ENCODE measurements at regions not wholly inside any gene's neighbourhood (a gene's known extent, or its start where the extent isn't known, plus 50 kb on each side); places are given as distances from the start of the nearest gene placed in this dataset.

GRCh38 chr5:135157421-135158313 is 123.6 kb upstream of the PITX1 start (continued):
- no peak for TF ChIP-seq HINFP (CRISPR knock-in tag; IDR thresholded peaks at IDR 0.05; ENCODE audit: low read depth)
- no peak for TF ChIP-seq ZBTB33 (CRISPR knock-in tag; IDR thresholded peaks at IDR 0.05)
- TF ChIP-seq FOXK1 (CRISPR knock-in tag; IDR thresholded peaks at IDR 0.05; ENCODE audit: borderline replicate concordance, low read depth): no peak
- no peak for TF ChIP-seq GABPB1 (CRISPR knock-in tag; IDR thresholded peaks at IDR 0.05)
- TF ChIP-seq JDP2 (CRISPR knock-in tag; IDR thresholded peaks at IDR 0.05; ENCODE audit: borderline replicate concordance): no peak
- TF ChIP-seq PAF1 (CRISPR knock-in tag; IDR thresholded peaks at IDR 0.05): no peak
- TF ChIP-seq ZBTB8A (CRISPR knock-in tag; IDR thresholded peaks at IDR 0.05; ENCODE audit: borderline replicate concordance, low read depth): no peak
- no peak for TF ChIP-seq THAP9 (CRISPR knock-in tag; IDR thresholded peaks at IDR 0.05; ENCODE audit: borderline replicate concordance)
- no peak for TF ChIP-seq ZNF580 (CRISPR knock-in tag; IDR thresholded peaks at IDR 0.05; ENCODE audit: borderline replicate concordance, low read depth)
- TF ChIP-seq TEAD2 (CRISPR knock-in tag; IDR thresholded peaks at IDR 0.05): no peak
- TF ChIP-seq PHB2 (IDR thresholded peaks at IDR 0.05; ENCODE audit: partially characterized antibody): no peak
- TF ChIP-seq KDM1A (CRISPR knock-in tag; IDR thresholded peaks at IDR 0.05): peak; percentile 100
- no peak for TF ChIP-seq ATAD3A (CRISPR knock-in tag; IDR thresholded peaks at IDR 0.05)
- TF ChIP-seq ZMYM2 (CRISPR knock-in tag; IDR thresholded peaks at IDR 0.05): peak; percentile 94
- TF ChIP-seq SATB2 (CRISPR knock-in tag; IDR thresholded peaks at IDR 0.05): no peak
- no peak for TF ChIP-seq ATF4 (CRISPR knock-in tag; IDR thresholded peaks at IDR 0.05)
- TF ChIP-seq MAF1 (CRISPR knock-in tag; IDR thresholded peaks at IDR 0.05; ENCODE audit: borderline replicate concordance): no peak
- no peak for TF ChIP-seq ZNF7 (CRISPR knock-in tag; IDR thresholded peaks at IDR 0.05)
- TF ChIP-seq ZNF770 (CRISPR knock-in tag; IDR thresholded peaks at IDR 0.05): no peak
- no peak for TF ChIP-seq HNRNPH1 (optimal IDR thresholded peaks at IDR 0.05; ENCODE audit: low read depth, low read length)

All from HepG2 (cell line).